Tibial nerve (tissue), 4 donors: ENCODE measurements at regions not wholly inside any gene's neighbourhood (a gene's known extent, or its start where the extent isn't known, plus 50 kb on each side); places are given as distances from the start of the nearest gene placed in this dataset.

Experiments used
- DNase-seq, 2 donors: peaks; one replicate each; pipeline ENCODE4 v3.0.0-alpha.2; 2019; ENCODE audit warnings: low spot score in 2 of 2
- H3K27ac ChIP-seq, 4 donors: fragments of 200-600 bp; sonication (generic) in 3 of 4; one replicate each; pipeline ENCODE4 v1.5.1; 2017 to 2019; ENCODE audit warnings: mild to moderate bottlenecking in 1 of 4
- H3K27me3 ChIP-seq, 2 donors: fragments of 200-600 bp; sonication (generic) in 1 of 2; one replicate each; pipeline versions ENCODE4 v1.5.1 to v1.6.0; 2017 to 2019
- H3K36me3 ChIP-seq, 3 donors: fragments of 200-600 bp; sonication (generic); one replicate each; pipeline ENCODE4 v1.5.1; 2018 to 2019
- H3K4me1 ChIP-seq, 4 donors: fragments of 200-600 bp; sonication (generic) in 3 of 4; one replicate each; pipeline ENCODE4 v1.5.1; 2017 to 2019
- H3K4me3 ChIP-seq, 4 donors: fragments of 200-600 bp; sonication (generic) in 3 of 4; one replicate each; pipeline ENCODE4 v1.5.1; 2017 to 2019; ENCODE audit warnings: mild to moderate bottlenecking in 1 of 4, moderate library complexity in 1 of 4
- H3K9me3 ChIP-seq, 4 donors: fragments of 200-600 bp; sonication (generic) in 3 of 4; one replicate each; pipeline ENCODE4 v1.5.1; 2017 to 2019
- CTCF ChIP-seq, 5 experiments: fragments of 200-600 bp in 3 of 5; fragments of 450-650 bp in 2 of 5; sonication (generic) in 3 of 5; IDR thresholded peaks; one replicate each; pipeline ENCODE4 v1.5.1; 2016 to 2019; ENCODE audit warnings: antibody characterized with exemption in 5 of 5, mild to moderate bottlenecking in 3 of 5, moderate library complexity in 2 of 5
- EP300 ChIP-seq, 2 donors: sonication (generic); formaldehyde crosslinking; IDR thresholded peaks; one replicate each; pipeline ENCODE4 v1.6.1; 2017; ENCODE audit warnings: antibody characterized with exemption in 2 of 2, mild to moderate bottlenecking in 1 of 2
- POLR2A ChIP-seq, 2 donors: fragments of 450-650 bp; IDR thresholded peaks; one replicate each; pipeline ENCODE4 v1.6.1; 2017; ENCODE audit warnings: antibody characterized with exemption in 2 of 2, mild to moderate bottlenecking in 2 of 2, moderate library complexity in 2 of 2
- WGBS, 2 donors: methylation state at CpG; one replicate each; pipeline ENCODE4 v1.1.5; 2018; 5-methylcytosine and 5-hydroxymethylcytosine counted together

GRCh38 chr4:165748321-165748720 lies 124.7 kb upstream of the TLL1 start:
- H3K4me3 ChIP-seq = no peak overlapping the region
- H3K27me3 ChIP-seq = no peaks in the 10 kb centered on the region
- DNase-seq = no peak
- WGBS, 2 donors = 42 to 50% methylated on average over 1 of the region's 1 CpG
- H3K9me3 ChIP-seq = no peaks in the 10 kb centered on the region
- no peaks in the 10 kb centered on the region for H3K4me1 ChIP-seq
- TF ChIP-seq CTCF (IDR thresholded peaks at IDR 0.05) = no peak
- TF ChIP-seq POLR2A (IDR thresholded peaks at IDR 0.05) = no peak
- TF ChIP-seq EP300 (IDR thresholded peaks at IDR 0.05) = no peak
- no peak overlapping the region for H3K27ac ChIP-seq
- H3K36me3 ChIP-seq = no peaks in the 10 kb centered on the region

DNA sequence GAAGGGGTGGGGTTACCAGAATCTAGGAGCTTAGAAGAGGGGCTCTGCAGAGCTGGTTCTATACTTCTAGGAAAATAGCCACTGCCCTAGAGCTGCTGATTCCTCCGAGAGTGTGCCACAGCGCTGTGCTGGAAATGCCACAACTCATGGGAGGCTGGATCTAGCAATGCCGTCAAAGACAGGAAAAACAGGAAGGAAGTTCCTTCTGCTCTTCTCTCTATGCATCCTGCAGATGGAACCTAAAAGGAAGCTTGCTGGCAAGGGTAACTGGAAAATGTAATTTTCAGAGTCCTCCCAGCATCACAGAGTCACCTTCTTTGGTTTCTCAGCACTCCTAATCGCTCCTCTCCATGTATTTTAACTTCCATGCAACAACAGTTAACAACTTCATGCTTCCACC lies 121.2 kb upstream of the TLL1 start:
- Histone ChIP-seq H3K9me3 (no peaks in the 10 kb centered on the region), H3K4me1 (no peaks in the 10 kb centered on the region), H3K36me3 (no peaks in the 10 kb centered on the region), H3K27ac (no peak overlapping the region), H3K27me3 (no peaks in the 10 kb centered on the region), H3K4me3 (no peak overlapping the region)
- TF ChIP-seq POLR2A (IDR thresholded peaks at IDR 0.05) = no peak
- no peak for TF ChIP-seq CTCF (IDR thresholded peaks at IDR 0.05)
- TF ChIP-seq EP300 (IDR thresholded peaks at IDR 0.05) = no peak
- DNase-seq = no peak
- WGBS, 2 donors = 60 to 69% methylated on average over 4 of the region's 4 CpGs

- Histone ChIP-seq H3K27ac (no peak overlapping the region), H3K27me3 (no peaks in the 10 kb centered on the region), H3K9me3 (no peaks in the 10 kb centered on the region), H3K4me1 (no peaks in the 10 kb centered on the region), H3K36me3 (no peaks in the 10 kb centered on the region), H3K4me3 (no peak overlapping the region)
- DNase-seq = no peak
- TF ChIP-seq CTCF (IDR thresholded peaks at IDR 0.05) (no peak), POLR2A (IDR thresholded peaks at IDR 0.05) (no peak), EP300 (IDR thresholded peaks at IDR 0.05) (no peak)
- WGBS, 2 donors = 92 to 95% methylated on average over 4 of the region's 4 CpGs
Observed at GRCh38 chr4:165754664-165755063, 118.4 kb upstream of the TLL1 start.

DNA sequence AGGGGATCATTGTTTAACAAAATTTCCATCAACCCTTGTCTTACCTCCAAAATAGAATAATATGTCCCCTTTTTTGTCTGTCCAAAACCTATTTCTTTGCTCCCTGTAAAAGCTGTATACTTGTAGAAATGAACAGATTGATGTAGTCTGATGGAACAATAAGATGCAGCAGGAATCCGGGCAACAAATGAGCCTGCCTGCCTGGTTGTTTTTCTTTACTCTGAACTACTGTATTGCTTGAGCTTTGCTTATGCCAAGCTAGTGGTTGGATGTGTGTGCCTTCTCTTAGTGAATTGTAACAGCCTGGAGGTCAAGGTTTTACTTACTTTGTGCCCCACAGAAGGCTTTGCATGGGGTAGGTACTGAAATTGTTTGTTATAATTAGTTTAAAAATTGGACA lies 116.2 kb upstream of the TLL1 start:
- no peaks in the 10 kb centered on the region for H3K4me1 ChIP-seq
- no peak overlapping the region for H3K27ac ChIP-seq
- no peak overlapping the region for H3K4me3 ChIP-seq
- no peaks in the 10 kb centered on the region for H3K27me3 ChIP-seq
- DNase-seq = no peak
- 56 to 67% methylated on average over 1 of the region's 1 CpG for WGBS, 2 donors
- TF ChIP-seq EP300 (IDR thresholded peaks at IDR 0.05) (no peak), POLR2A (IDR thresholded peaks at IDR 0.05) (no peak), CTCF (IDR thresholded peaks at IDR 0.05) (no peak)
- no peaks in the 10 kb centered on the region for H3K36me3 ChIP-seq
- no peaks in the 10 kb centered on the region for H3K9me3 ChIP-seq

GRCh38 chr4:165757451-165757850 lies 115.6 kb upstream of the TLL1 start:
- DNase-seq = no peak
- 42 to 47% methylated on average over 3 of the region's 3 CpGs for WGBS, 2 donors
- Histone ChIP-seq H3K27ac (no peak overlapping the region), H3K9me3 (no peaks in the 10 kb centered on the region), H3K4me3 (no peak overlapping the region), H3K27me3 (no peaks in the 10 kb centered on the region), H3K36me3 (no peaks in the 10 kb centered on the region), H3K4me1 (no peaks in the 10 kb centered on the region)
- TF ChIP-seq CTCF (IDR thresholded peaks at IDR 0.05) = no peak
- no peak for TF ChIP-seq POLR2A (IDR thresholded peaks at IDR 0.05)
- no peak for TF ChIP-seq EP300 (IDR thresholded peaks at IDR 0.05)
